ENCODE measurements at regions not wholly inside any gene's neighbourhood (a gene's known extent, or its start where the extent isn't known, plus 50 kb on each side); places are given as distances from the start of the nearest gene placed in this dataset.
"Not testable (repeated sequence)": the region's sequence is repeated elsewhere in the genome, so short reads cannot be mapped to it uniquely, and the experiment has no call there.

GRCh38 chr1:223022641-223023473 is 120.2 kb downstream of the TLR5 start:
- no peak for DNase-seq (ENCODE audit: low spot score)

- no peak for DNase-seq (ENCODE audit: low spot score)
Observed at GRCh38 chr1:223023863-223024262, 119.2 kb downstream of the TLR5 start.

GRCh38 chr1:223024486-223024885 is 118.6 kb downstream of the TLR5 start:
- DNase-seq (ENCODE audit: low spot score): not testable (repeated sequence)

GRCh38 chr1:223025190-223025734 is 117.8 kb downstream of the TLR5 start:
- not testable (repeated sequence) for DNase-seq (ENCODE audit: low spot score)

GRCh38 chr1:223026639-223027038 is 116.4 kb downstream of the TLR5 start:
- DNase-seq (ENCODE audit: low spot score): not testable (repeated sequence)

GRCh38 chr1:223029985-223030769 is 112.9 kb downstream of the TLR5 start:
- DNase-seq (ENCODE audit: low spot score): no peak

GRCh38 chr1:223030871-223031400 is 112.1 kb downstream of the TLR5 start:
- DNase-seq (ENCODE audit: low spot score): no peak

- no peak for DNase-seq (ENCODE audit: low spot score)
Observed at GRCh38 chr1:223031733-223032601, 111.1 kb downstream of the TLR5 start.

- no peak for DNase-seq (ENCODE audit: low spot score)
Observed at GRCh38 chr1:223033658-223034057, 109.4 kb downstream of the TLR5 start.

GRCh38 chr1:223034270-223034798 is 108.7 kb downstream of the TLR5 start:
- no peak for DNase-seq (ENCODE audit: low spot score)

GRCh38 chr1:223035724-223036478 is 107.1 kb downstream of the TLR5 start:
- peak; percentile 20 for DNase-seq (ENCODE audit: low spot score)

- DNase-seq (ENCODE audit: low spot score): no peak
Observed at GRCh38 chr1:223036479-223036845, 106.6 kb downstream of the TLR5 start.

GRCh38 chr1:223037845-223038244 is 105.2 kb downstream of the TLR5 start:
- no peak for DNase-seq (ENCODE audit: low spot score)

- no peak for DNase-seq (ENCODE audit: low spot score)
Observed at GRCh38 chr1:223038288-223039006, 104.6 kb downstream of the TLR5 start.

GRCh38 chr1:223039990-223040389 is 103.1 kb downstream of the TLR5 start:
- no peak for DNase-seq (ENCODE audit: low spot score)

GRCh38 chr1:223041481-223041880 is 101.6 kb downstream of the TLR5 start:
- DNase-seq (ENCODE audit: low spot score): no peak

GRCh38 chr1:223045164-223045957 is 97.7 kb downstream of the TLR5 start:
- DNase-seq (ENCODE audit: low spot score): no peak

GRCh38 chr1:223046011-223046410 is 97.0 kb downstream of the TLR5 start:
- DNase-seq (ENCODE audit: low spot score): no peak

GRCh38 chr1:223046463-223046862 is 96.6 kb downstream of the TLR5 start:
- DNase-seq (ENCODE audit: low spot score): not testable (repeated sequence)

Data from H4 (cell line).